Heart left ventricle (tissue), 16 donors: ENCODE measurements at regions not wholly inside any gene's neighbourhood (a gene's known extent, or its start where the extent isn't known, plus 50 kb on each side); places are given as distances from the start of the nearest gene placed in this dataset.

Experiments
- ATAC-seq, 4 donors: fragments of 200-7000 bp; cut with Tn5 transposase; one replicate each; pipeline ENCODE4 v1.9.1; 2020 to 2022; ENCODE audit warnings: moderate library complexity in 4 of 4, mild to moderate bottlenecking in 3 of 4, moderate number of reproducible peaks in 1 of 4
- DNase-seq, 5 donors: peaks; one replicate each; pipeline ENCODE4 v3.0.0-alpha.2; 2020
- H3K27ac ChIP-seq, 12 donors: fragments of 200-600 bp; sonication (generic) in 4 of 12; one replicate each; pipeline versions ENCODE4 v1.5.0 to v1.8.0; 2016 to 2022; ENCODE audit warnings: mild to moderate bottlenecking in 2 of 12
- H3K27me3 ChIP-seq, 9 donors: fragments of 200-600 bp; sonication (generic) in 2 of 9; one replicate each; pipeline versions ENCODE4 v1.5.1 to v1.8.0; 2016 to 2022; ENCODE audit warnings: mild to moderate bottlenecking in 3 of 9
- H3K36me3 ChIP-seq, 9 donors: fragments of 200-600 bp; sonication (generic) in 2 of 9; one replicate each; pipeline versions ENCODE4 v1.5.0 to v1.8.0; 2018 to 2022; ENCODE audit warnings: mild to moderate bottlenecking in 2 of 9
- H3K4me1 ChIP-seq, 12 donors: fragments of 200-600 bp; sonication (generic) in 4 of 12; one replicate each; pipeline versions ENCODE4 v1.5.0 to v1.8.0; 2016 to 2022; ENCODE audit warnings: mild to moderate bottlenecking in 3 of 12
- H3K4me3 ChIP-seq, 12 donors: fragments of 200-600 bp; sonication (generic) in 4 of 12; one replicate each; pipeline versions ENCODE4 v1.5.0 to v1.8.0; 2017 to 2022; ENCODE audit warnings: mild to moderate bottlenecking in 9 of 12, moderate library complexity in 4 of 12
- H3K9me3 ChIP-seq, 12 donors: fragments of 200-600 bp; sonication (generic) in 4 of 12; one replicate each; pipeline versions ENCODE4 v1.5.0 to v1.8.0; 2016 to 2022; ENCODE audit warnings: mild to moderate bottlenecking in 1 of 12
- CTCF ChIP-seq, 12 donors: fragments of 200-600 bp; sonication (generic) in 4 of 12; IDR thresholded peaks; one replicate each; pipeline versions ENCODE4 v1.5.0 to v1.8.0; 2018 to 2022; ENCODE audit warnings: antibody characterized with exemption in 12 of 12, mild to moderate bottlenecking in 5 of 12
- POLR2A ChIP-seq, 2 donors: fragments of 450-650 bp; IDR thresholded peaks; one replicate each; pipeline ENCODE4 v1.6.1; 2017; ENCODE audit warnings: antibody characterized with exemption in 2 of 2, mild to moderate bottlenecking in 2 of 2, moderate library complexity in 2 of 2
- WGBS, 4 donors: extraction: QIAGEN DNeasy Blood & Tissue Kit in 2 of 4; methylation state at CpG; one replicate each; pipeline versions ENCODE4 v1.1.5 to v1.1.7; 2013 to 2018; 5-methylcytosine and 5-hydroxymethylcytosine counted together
- intact Hi-C, 10 donors: fragments of 100-400 bp; cut with DNase I; formaldehyde crosslinking; loops; one replicate each; pipeline versions ENCODE4 v1.11.1 to v1.14.2; 2022
- donor health status: ischemic (EF 13 %, LVEDD 7.1; RV severe dilation, severe dysfunction).
- donor health status: healthy with polysubstance abuse.
- donor health status: DM: no; HTN: yes; CAD: no.
- donor health status: DM: no; HTN: no; CAD: no.
- donor health status: ischemic (EF 25% LVEDD 6.9; RV normal size, moderate dysfunction).
- donor health status: ischemic (EF 25% LVEDD 5.7; RV mildly dilated, moderate dysfunction).
- donor health status: healthy.
- donor health status: DM: yes; HTN: yes; CAD: no.
- donor health status: ischemic (EF 35%, LVEDD 5.7; RV mildly dilated, moderate dysfunction).
- donor health status: nonischemic (EF 11% LVEDD 7.7; RV severe dilation, severe dysfunction).
- donor health status: DM: yes; HTN: yes; CAD: no.
- donor health status: PGD.
- donor health status: ischemic (EF 29% LVEDD 5.4; RV normal size, mild dysfunction).
- donor health status: nonischemic (EF 23%, LVEDD 6.1; RV moderate dilation, normal function).

GRCh38 chr1:187771396-187771795, 942.6 kb downstream of the PLA2G4A start:
- no peaks in the 10 kb centered on the region for H3K36me3 ChIP-seq
- intact Hi-C loops: no loop called here
- no peaks in the 10 kb centered on the region for H3K27me3 ChIP-seq
- no peak for DNase-seq
- WGBS, 4 donors: 75 to 82% (median 75%) methylated on average over 2 of the region's 2 CpGs
- no peaks in the 10 kb centered on the region for H3K9me3 ChIP-seq
- TF ChIP-seq POLR2A (IDR thresholded peaks at IDR 0.05): no peak
- TF ChIP-seq CTCF (IDR thresholded peaks at IDR 0.05): no peak
- H3K4me1 ChIP-seq: no peaks in the 10 kb centered on the region
- ATAC-seq: no peak
- H3K27ac ChIP-seq: no peak overlapping the region
- no peak overlapping the region for H3K4me3 ChIP-seq

- TF ChIP-seq CTCF (IDR thresholded peaks at IDR 0.05) (no peak), POLR2A (IDR thresholded peaks at IDR 0.05) (no peak)
Observed at GRCh38 chr1:187773168-187773567, 944.4 kb downstream of the PLA2G4A start.

GRCh38 chr1:187787736-187788135, 959.0 kb downstream of the PLA2G4A start:
- no peak overlapping the region for H3K27ac ChIP-seq
- no peaks in the 10 kb centered on the region for H3K4me1 ChIP-seq
- ATAC-seq: no peak
- no peaks in the 10 kb centered on the region for H3K36me3 ChIP-seq
- H3K4me3 ChIP-seq: no peak overlapping the region
- intact Hi-C loops: no loop called here
- no peak for DNase-seq
- H3K27me3 ChIP-seq: no peaks in the 10 kb centered on the region
- no peaks in the 10 kb centered on the region for H3K9me3 ChIP-seq
- TF ChIP-seq POLR2A (IDR thresholded peaks at IDR 0.05): no peak
- 75 to 82% (median 78%) methylated on average over 3 of the region's 3 CpGs for WGBS, 4 donors

More at GRCh38 chr1:187773168-187773567, 944.4 kb downstream of the PLA2G4A start:
- Histone ChIP-seq H3K9me3 (no peaks in the 10 kb centered on the region), H3K4me3 (no peak overlapping the region), H3K27me3 (no peaks in the 10 kb centered on the region), H3K36me3 (no peaks in the 10 kb centered on the region), H3K27ac (no peak overlapping the region), H3K4me1 (no peaks in the 10 kb centered on the region)
- DNase-seq (no peak), ATAC-seq (no peak)
- 79 to 96% (median 89%) methylated on average over 5 of the region's 5 CpGs for WGBS, 4 donors
- intact Hi-C loops: no loop called here

- intact Hi-C loops: no loop called here
- TF ChIP-seq CTCF (IDR thresholded peaks at IDR 0.05) (no peak), POLR2A (IDR thresholded peaks at IDR 0.05) (no peak)
- no peaks in the 10 kb centered on the region for H3K27me3 ChIP-seq
- no peak for ATAC-seq
- H3K36me3 ChIP-seq: no peaks in the 10 kb centered on the region
- H3K9me3 ChIP-seq: peaks cover 0 to 3% (median 0%) of the 10 kb centered on the region in 12 donors
- no peaks in the 10 kb centered on the region for H3K4me1 ChIP-seq
- H3K27ac ChIP-seq: no peak overlapping the region
- DNase-seq: no peak
- WGBS, 4 donors: 90 to 94% (median 93%) methylated on average over 2 of the region's 2 CpGs
- no peak overlapping the region for H3K4me3 ChIP-seq
Observed at GRCh38 chr1:187788718-187789117, 960.0 kb downstream of the PLA2G4A start.

- WGBS, 4 donors: 89 to 98% (median 94%) methylated on average over 1 of the region's 1 CpG
- intact Hi-C loops: no loop called here
- no peaks in the 10 kb centered on the region for H3K27me3 ChIP-seq
- no peak for ATAC-seq
- no peaks in the 10 kb centered on the region for H3K36me3 ChIP-seq
- H3K9me3 ChIP-seq: peaks cover 0 to 3% (median 0%) of the 10 kb centered on the region in 12 donors
- no peak overlapping the region for H3K4me3 ChIP-seq
- no peak for DNase-seq
- TF ChIP-seq CTCF (IDR thresholded peaks at IDR 0.05) (no peak), POLR2A (IDR thresholded peaks at IDR 0.05) (no peak)
- no peak overlapping the region for H3K27ac ChIP-seq
- no peaks in the 10 kb centered on the region for H3K4me1 ChIP-seq
Observed at GRCh38 chr1:187790724-187791123, 962.0 kb downstream of the PLA2G4A start.
